AG04450 (cell line): ENCODE measurements at regions not wholly inside any gene's neighbourhood (a gene's known extent, or its start where the extent isn't known, plus 50 kb on each side); places are given as distances from the start of the nearest gene placed in this dataset.
"Not testable (repeated sequence)": the region's sequence is repeated elsewhere in the genome, so short reads cannot be mapped to it uniquely, and the experiment has no call there.

Experiments
- CTCF ChIA-PET: fragments of 300-600, 350-600 bp; formaldehyde crosslinking; extraction: SDS; loops from one replicate; lab custom pipeline; 2022; ENCODE audit warnings: antibody characterized with exemption, inconsistent platforms; lab: Charles Lee
- POLR2A ChIA-PET: fragments of 350-600 bp; formaldehyde crosslinking; extraction: SDS; loops from one replicate; lab custom pipeline; 2021; ENCODE audit warnings: antibody characterized with exemption, inconsistent platforms; lab: Yijun Ruan, JAX
- DNase-seq: peaks from one replicate; pipeline ENCODE4 v3.0.0-alpha.2; 2011; ENCODE audit warnings: low read depth, low spot score
- H3K27ac ChIP-seq: one replicate; pipeline ENCODE4 v1.5.1; 2012; ENCODE audit warnings: low read depth, low read length, control low read depth
- H3K27me3 ChIP-seq: one replicate; pipeline ENCODE4 v1.6.0; 2012; ENCODE audit warnings: low read length; ENCODE audit not compliant: control insufficient read depth, insufficient read depth
- H3K4me3 ChIP-seq: 2 replicates; pipeline ENCODE4 v1.5.1; 2011; ENCODE audit warnings: mild to moderate bottlenecking, low read depth, low read length, control low read depth
- H3K9me3 ChIP-seq: 2 replicates; pipeline ENCODE4 v1.5.1; 2012; ENCODE audit warnings: low read length; ENCODE audit not compliant: control insufficient read depth, insufficient read depth
- CTCF ChIP-seq: IDR thresholded peaks from 2 replicates; pipeline ENCODE4 v1.5.1; 2011; ENCODE audit warnings: low read depth, low read length, control low read depth, inconsistent platforms

- POLR2A ChIA-PET = no interaction called here
- DNase-seq = no peak
- no peaks in the 10 kb centered on the region for H3K27me3 ChIP-seq
- TF ChIP-seq CTCF = no peak
- no peak overlapping the region for H3K27ac ChIP-seq
- peaks cover 6% of the 10 kb centered on the region for H3K9me3 ChIP-seq
- CTCF ChIA-PET = no interaction called here
- H3K4me3 ChIP-seq = no peak overlapping the region
Observed at GRCh38 chr5:155815248-155815647, 511.7 kb upstream of the SGCD start.

- DNase-seq = no peak
- Histone ChIP-seq H3K4me3 (no peak overlapping the region), H3K9me3 (peaks cover 6% of the 10 kb centered on the region), H3K27ac (no peak overlapping the region), H3K27me3 (no peaks in the 10 kb centered on the region)
- POLR2A ChIA-PET = no interaction called here
- no peak for TF ChIP-seq CTCF
- CTCF ChIA-PET = no interaction called here
Observed at GRCh38 chr5:155822177-155822576, 504.8 kb upstream of the SGCD start.

DNA sequence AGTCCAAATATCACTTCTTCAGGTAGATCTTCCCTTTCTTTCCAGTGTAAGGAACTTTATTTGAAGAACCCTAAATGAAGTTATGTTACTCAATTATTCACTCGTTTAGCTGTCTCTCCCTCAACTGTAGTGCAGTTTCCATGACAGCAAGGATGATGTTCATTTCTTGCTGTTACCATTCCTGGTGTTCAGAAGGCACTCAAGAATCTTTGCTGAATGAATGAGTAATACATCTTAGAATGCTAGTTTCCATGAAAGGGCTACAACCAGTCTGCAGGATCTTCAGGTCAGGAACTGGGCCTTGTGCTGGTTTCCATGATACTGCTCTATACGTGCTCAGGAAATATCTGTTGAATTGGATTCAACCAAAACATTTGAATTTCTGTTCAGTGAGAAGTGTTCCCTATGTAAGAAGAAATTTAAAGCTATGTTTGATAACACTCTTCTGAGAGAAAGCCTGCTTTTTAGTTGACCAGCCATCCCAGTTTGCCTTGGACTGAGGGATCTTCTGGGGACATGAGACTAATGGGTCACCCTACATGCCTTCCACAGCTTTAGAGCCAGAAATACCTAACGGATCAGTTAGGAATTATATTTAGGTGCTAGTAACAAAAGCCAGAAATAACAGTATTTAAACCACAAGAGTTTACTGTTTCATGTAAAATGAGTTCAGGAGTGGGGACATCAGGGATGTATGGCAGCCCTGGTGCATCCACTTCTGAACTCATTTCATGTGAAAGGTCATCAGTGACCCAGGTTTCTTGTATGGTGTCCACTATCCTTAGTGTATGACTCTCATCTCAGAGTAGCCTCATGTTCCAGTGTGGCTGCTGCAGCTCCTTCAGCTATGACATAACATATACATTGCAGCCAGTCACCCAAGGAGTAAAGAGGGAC is 500.1 kb upstream of the SGCD start:
- no peak for TF ChIP-seq CTCF
- H3K9me3 ChIP-seq = no peaks in the 10 kb centered on the region; the same call in 1 of the 2 replicates
- no peaks in the 10 kb centered on the region for H3K27me3 ChIP-seq
- no peak for DNase-seq
- ChIA-PET CTCF (interaction anchor here (0.7 kb wide), 1 partner anchor 695 kb away, joined by 8 read pairs; no protein-coding TSS in a partner anchor), POLR2A (no interaction called here)
- no peak overlapping the region for H3K4me3 ChIP-seq
- H3K27ac ChIP-seq = no peak overlapping the region

- H3K4me3 ChIP-seq, H3K9me3 ChIP-seq, H3K27ac ChIP-seq, DNase-seq, POLR2A ChIA-PET, H3K27me3 ChIP-seq: not testable (repeated sequence)
- CTCF ChIA-PET = interaction anchor here (0.7 kb wide), 1 partner anchor 696 kb away, joined by 8 read pairs; no protein-coding TSS in a partner anchor
Observed at GRCh38 chr5:155827508-155827815, 499.5 kb upstream of the SGCD start.

- Histone ChIP-seq H3K27ac (no peak overlapping the region), H3K4me3 (no peak overlapping the region), H3K9me3 (no peaks in the 10 kb centered on the region; the same call in 1 of the 2 replicates), H3K27me3 (no peaks in the 10 kb centered on the region)
- CTCF ChIA-PET = no interaction called here
- TF ChIP-seq CTCF = no peak
- POLR2A ChIA-PET = no interaction called here
- no peak for DNase-seq
Observed at GRCh38 chr5:155827949-155828348, 499.0 kb upstream of the SGCD start.
